ENCODE measurements at regions not wholly inside any gene's neighbourhood (a gene's known extent, or its start where the extent isn't known, plus 50 kb on each side); places are given as distances from the start of the nearest gene placed in this dataset.

- no peak for TF ChIP-seq USF2 (IDR thresholded peaks at IDR 0.05; ENCODE audit: borderline replicate concordance, low read depth, low read length)
- no peak for TF ChIP-seq CHD2 (IDR thresholded peaks at IDR 0.05; ENCODE audit: low read length, partially characterized antibody)
- TF ChIP-seq POLR2AphosphoS5 (IDR thresholded peaks at IDR 0.05; ENCODE audit: low read depth, low read length), result no peak
- no peak for TF ChIP-seq EP300 (IDR thresholded peaks at IDR 0.05; ENCODE audit: borderline replicate concordance in 1 of 2, low read depth in 1 of 2, low read length in 1 of 2)
- TF ChIP-seq GATA2 (CRISPR knock-in tag; IDR thresholded peaks at IDR 0.05), result no peak
- TF ChIP-seq YY1 (IDR thresholded peaks at IDR 0.05; ENCODE audit: low read depth), result no peak
- TF ChIP-seq RXRA (IDR thresholded peaks at IDR 0.05; ENCODE audit: borderline replicate concordance, low read depth), result no peak
These were observed 284.5 kb upstream of the JAG1 start for GRCh38 chr20:10958279-10958678.
